ENCODE measurements at regions not wholly inside any gene's neighbourhood (a gene's known extent, or its start where the extent isn't known, plus 50 kb on each side); places are given as distances from the start of the nearest gene placed in this dataset.

- TF ChIP-seq CTCF (conservative IDR thresholded peaks at IDR 0.05 in 1 of 2, IDR thresholded peaks at IDR 0.05 in 1 of 2; ENCODE audit: low read depth in 1 of 2, low read length in 2 of 2): no peak
- TF ChIP-seq EZH2 (IDR thresholded peaks at IDR 0.05; ENCODE audit: low read length, missing control alignments): no peak
These were observed 694.5 kb downstream of the TDRD15 start for GRCh38 chr2:21818212-21818795.
